ENCODE measurements at regions not wholly inside any gene's neighbourhood (a gene's known extent, or its start where the extent isn't known, plus 50 kb on each side); places are given as distances from the start of the nearest gene placed in this dataset.

DNA sequence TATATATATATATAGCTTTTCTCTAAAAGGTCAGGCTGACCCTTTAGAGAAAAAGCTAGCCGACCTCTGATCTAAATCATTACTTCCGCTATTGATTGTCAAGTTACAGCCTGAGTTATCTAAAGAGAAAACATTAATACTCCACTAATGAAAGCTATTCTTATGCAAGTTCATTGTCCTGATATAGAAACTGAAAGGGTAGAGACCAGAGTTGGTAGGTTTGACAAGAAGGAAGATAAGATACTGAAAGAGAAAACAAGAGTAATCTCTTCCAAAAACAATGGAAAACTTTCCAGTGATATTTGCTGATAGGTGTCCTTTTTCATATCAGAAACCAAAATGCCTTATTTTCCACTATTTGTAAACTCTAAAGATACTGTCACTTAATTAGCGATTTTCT, 62.8 kb upstream of the SLC39A10 start:
- Histone ChIP-seq H3K27me3 (no peaks in the 10 kb centered on the region), H3K36me3 (no peaks in the 10 kb centered on the region), H3K4me1 (no peaks in the 10 kb centered on the region), H3K9me3 (no peaks in the 10 kb centered on the region), H3K27ac (no peak overlapping the region), H3K4me3 (no peak overlapping the region)
- intact Hi-C loops (cut with DNase I; ENCODE audit: low total_unique reads), result no loop called here
- DNase-seq, result no peak
- in situ Hi-C loops (cut with MboI; ENCODE audit: low sequenced_read_pairs in 4 of 4), result no loop called here
- TF ChIP-seq, protein P1, sequence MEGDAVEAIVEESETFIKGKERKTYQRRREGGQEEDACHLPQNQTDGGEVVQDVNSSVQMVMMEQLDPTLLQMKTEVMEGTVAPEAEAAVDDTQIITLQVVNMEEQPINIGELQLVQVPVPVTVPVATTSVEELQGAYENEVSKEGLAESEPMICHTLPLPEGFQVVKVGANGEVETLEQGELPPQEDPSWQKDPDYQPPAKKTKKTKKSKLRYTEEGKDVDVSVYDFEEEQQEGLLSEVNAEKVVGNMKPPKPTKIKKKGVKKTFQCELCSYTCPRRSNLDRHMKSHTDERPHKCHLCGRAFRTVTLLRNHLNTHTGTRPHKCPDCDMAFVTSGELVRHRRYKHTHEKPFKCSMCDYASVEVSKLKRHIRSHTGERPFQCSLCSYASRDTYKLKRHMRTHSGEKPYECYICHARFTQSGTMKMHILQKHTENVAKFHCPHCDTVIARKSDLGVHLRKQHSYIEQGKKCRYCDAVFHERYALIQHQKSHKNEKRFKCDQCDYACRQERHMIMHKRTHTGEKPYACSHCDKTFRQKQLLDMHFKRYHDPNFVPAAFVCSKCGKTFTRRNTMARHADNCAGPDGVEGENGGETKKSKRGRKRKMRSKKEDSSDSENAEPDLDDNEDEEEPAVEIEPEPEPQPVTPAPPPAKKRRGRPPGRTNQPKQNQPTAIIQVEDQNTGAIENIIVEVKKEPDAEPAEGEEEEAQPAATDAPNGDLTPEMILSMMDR (IDR thresholded peaks at IDR 0.05 in 4 of 5, conservative IDR thresholded peaks at IDR 0.05 in 1 of 5), result no peak
- TF ChIP-seq POLR2A (IDR thresholded peaks at IDR 0.05), result no peak
- no peak for ATAC-seq

GRCh38 chr2:195592105-195592504, 64.9 kb upstream of the SLC39A10 start:
- no peak for ATAC-seq
- in situ Hi-C loops (cut with MboI; ENCODE audit: low sequenced_read_pairs in 4 of 4) (no loop called here), intact Hi-C loops (cut with DNase I; ENCODE audit: low total_unique reads) (no loop called here)

DNA sequence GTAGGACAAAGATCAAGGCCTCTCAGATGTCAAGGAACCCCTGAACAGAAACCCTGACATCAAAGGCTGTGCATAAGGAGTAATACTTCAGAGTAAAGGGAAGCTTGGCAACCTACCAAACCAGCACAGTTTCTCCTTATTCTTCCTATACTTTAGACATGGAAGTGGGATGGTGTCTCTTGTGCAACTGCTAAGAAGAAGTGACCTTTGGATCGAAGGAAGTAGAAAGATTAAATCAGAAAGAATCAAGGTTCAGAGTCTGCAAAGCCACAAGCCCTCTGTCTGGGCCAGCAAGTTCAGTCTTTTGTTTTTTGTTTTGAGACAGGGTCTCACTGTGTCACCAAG, 66.2 kb upstream of the SLC39A10 start:
- TF ChIP-seq, protein P1 (IDR thresholded peaks at IDR 0.05 in 4 of 5, conservative IDR thresholded peaks at IDR 0.05 in 1 of 5), result no peak
- TF ChIP-seq POLR2A (IDR thresholded peaks at IDR 0.05), result no peak
- ATAC-seq (no peak), DNase-seq (no peak)
- Histone ChIP-seq H3K27me3 (no peaks in the 10 kb centered on the region), H3K27ac (no peak overlapping the region), H3K36me3 (no peaks in the 10 kb centered on the region), H3K9me3 (no peaks in the 10 kb centered on the region), H3K4me1 (no peaks in the 10 kb centered on the region), H3K4me3 (no peak overlapping the region)
- intact Hi-C loops (cut with DNase I; ENCODE audit: low total_unique reads) (no loop called here), in situ Hi-C loops (cut with MboI; ENCODE audit: low sequenced_read_pairs in 4 of 4) (no loop called here)

More at GRCh38 chr2:195592105-195592504, 64.9 kb upstream of the SLC39A10 start:
- DNase-seq, result no peak
- no peaks in the 10 kb centered on the region for H3K36me3 ChIP-seq
- no peak overlapping the region for H3K27ac ChIP-seq
- no peaks in the 10 kb centered on the region for H3K27me3 ChIP-seq
- no peaks in the 10 kb centered on the region for H3K4me1 ChIP-seq
- H3K4me3 ChIP-seq, result no peak overlapping the region
- no peaks in the 10 kb centered on the region for H3K9me3 ChIP-seq
- no peak for TF ChIP-seq POLR2A (IDR thresholded peaks at IDR 0.05)
- TF ChIP-seq, protein P1 (IDR thresholded peaks at IDR 0.05 in 4 of 5, conservative IDR thresholded peaks at IDR 0.05 in 1 of 5), result no peak

- ATAC-seq (no peak), DNase-seq (no peak)
- Histone ChIP-seq H3K27me3 (no peaks in the 10 kb centered on the region), H3K27ac (no peak overlapping the region), H3K36me3 (no peaks in the 10 kb centered on the region), H3K4me1 (no peaks in the 10 kb centered on the region), H3K9me3 (no peaks in the 10 kb centered on the region), H3K4me3 (no peak overlapping the region)
- intact Hi-C loops (cut with DNase I; ENCODE audit: low total_unique reads) (no loop called here), in situ Hi-C loops (cut with MboI; ENCODE audit: low sequenced_read_pairs in 4 of 4) (no loop called here)
- TF ChIP-seq POLR2A (IDR thresholded peaks at IDR 0.05), result no peak
- TF ChIP-seq, protein P1 (IDR thresholded peaks at IDR 0.05 in 4 of 5, conservative IDR thresholded peaks at IDR 0.05 in 1 of 5), result no peak
Observed at GRCh38 chr2:195590199-195590860, 66.7 kb upstream of the SLC39A10 start.

DNA sequence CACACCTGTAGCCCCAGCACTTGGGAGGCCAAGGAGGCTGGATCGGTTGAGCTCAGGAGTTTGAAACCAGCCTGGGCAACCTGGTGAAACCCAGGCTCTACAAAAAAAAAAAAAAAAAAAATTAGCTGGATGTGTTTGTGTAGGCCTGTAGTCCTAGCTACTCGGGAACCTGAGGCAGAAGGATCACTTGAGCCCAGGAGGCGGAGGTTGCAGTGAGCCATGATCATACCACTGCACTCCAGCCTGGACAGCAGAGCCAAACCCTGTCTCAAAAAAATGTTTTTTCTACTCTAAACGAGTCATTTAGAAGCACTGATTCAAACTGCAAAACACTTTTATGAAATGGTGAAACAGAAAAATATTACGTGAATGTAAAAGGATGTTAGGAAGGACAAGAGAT, 69.1 kb upstream of the SLC39A10 start:
- TF ChIP-seq, protein P1 (IDR thresholded peaks at IDR 0.05 in 4 of 5, conservative IDR thresholded peaks at IDR 0.05 in 1 of 5), result no peak
- no peak for TF ChIP-seq POLR2A (IDR thresholded peaks at IDR 0.05)
- no peak overlapping the region for H3K4me3 ChIP-seq
- in situ Hi-C loops (cut with MboI; ENCODE audit: low sequenced_read_pairs in 4 of 4) (no loop called here), intact Hi-C loops (cut with DNase I; ENCODE audit: low total_unique reads) (no loop called here)
- no peak overlapping the region for H3K27ac ChIP-seq
- H3K9me3 ChIP-seq, result no peaks in the 10 kb centered on the region
- DNase-seq, result no peak
- no peak for ATAC-seq
- H3K27me3 ChIP-seq, result no peaks in the 10 kb centered on the region
- H3K4me1 ChIP-seq, result no peaks in the 10 kb centered on the region
- no peaks in the 10 kb centered on the region for H3K36me3 ChIP-seq
